ENCODE measurements at regions not wholly inside any gene's neighbourhood (a gene's known extent, or its start where the extent isn't known, plus 50 kb on each side); places are given as distances from the start of the nearest gene placed in this dataset.
"Not testable (repeated sequence)": the region's sequence is repeated elsewhere in the genome, so short reads cannot be mapped to it uniquely, and the experiment has no call there.

DNA sequence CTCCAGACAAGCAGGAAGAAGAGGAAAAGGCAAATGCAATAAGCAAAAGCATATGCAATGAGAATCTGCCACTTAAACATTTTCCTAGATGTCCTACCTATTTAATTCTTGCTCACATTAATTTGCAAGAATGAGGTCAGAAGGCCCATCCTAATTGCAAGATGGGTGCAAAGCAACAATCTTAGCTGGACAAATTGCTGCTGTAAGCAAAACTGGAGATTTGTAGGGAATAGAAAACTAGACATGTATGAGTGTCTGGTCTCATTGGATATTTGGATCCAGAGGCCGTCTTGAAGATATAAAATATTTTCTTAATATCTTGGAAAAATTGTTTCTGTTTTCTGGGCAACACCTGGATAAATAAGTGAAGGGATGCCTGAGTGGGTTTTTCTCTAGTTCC, 150.1 kb upstream of the PGR start:
- H3K4me1 Mint-ChIP-seq (ENCODE audit: low read depth), result no peaks in the 10 kb centered on the region
- no peak for DNase-seq
- intact Hi-C loops (cut with micrococcal nuclease), result no loop called here
- H3K27me3 Mint-ChIP-seq, result no peaks in the 10 kb centered on the region
- ChIA-PET POLR2A (no interaction called here), CTCF (no interaction called here)
- no peaks in the 10 kb centered on the region for H3K36me3 Mint-ChIP-seq
- peaks cover 18% of the 10 kb centered on the region for H3K9me3 Mint-ChIP-seq
- H3K4me3 Mint-ChIP-seq, result no peak overlapping the region
- H3K27ac Mint-ChIP-seq, result no peak overlapping the region

DNA sequence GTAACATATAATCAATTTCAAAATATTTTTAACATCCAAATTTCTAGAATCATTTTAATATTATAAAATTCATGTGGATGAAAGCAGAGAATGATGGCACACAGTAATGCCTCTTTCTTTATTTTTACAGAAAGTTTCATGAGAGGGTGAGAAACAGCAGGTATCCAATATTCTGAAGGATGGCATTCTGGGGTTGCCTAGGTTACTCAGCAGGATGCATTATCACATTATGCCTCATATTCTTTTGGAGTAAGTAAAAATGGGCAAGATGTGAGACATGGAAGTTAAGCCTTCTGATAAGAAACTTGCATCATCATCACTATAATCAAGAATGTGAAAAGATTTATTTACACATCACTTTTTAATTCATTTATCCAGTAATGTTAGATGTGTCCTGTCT, 148.7 kb upstream of the PGR start:
- H3K4me3 Mint-ChIP-seq, result no peak overlapping the region
- no peak for DNase-seq
- no peaks in the 10 kb centered on the region for H3K36me3 Mint-ChIP-seq
- peaks cover 18% of the 10 kb centered on the region for H3K9me3 Mint-ChIP-seq
- POLR2A ChIA-PET, result no interaction called here
- intact Hi-C loops (cut with micrococcal nuclease), result no loop called here
- H3K27ac Mint-ChIP-seq, result no peak overlapping the region
- H3K27me3 Mint-ChIP-seq, result no peaks in the 10 kb centered on the region
- CTCF ChIA-PET, result no interaction called here
- H3K4me1 Mint-ChIP-seq (ENCODE audit: low read depth), result no peaks in the 10 kb centered on the region

DNA sequence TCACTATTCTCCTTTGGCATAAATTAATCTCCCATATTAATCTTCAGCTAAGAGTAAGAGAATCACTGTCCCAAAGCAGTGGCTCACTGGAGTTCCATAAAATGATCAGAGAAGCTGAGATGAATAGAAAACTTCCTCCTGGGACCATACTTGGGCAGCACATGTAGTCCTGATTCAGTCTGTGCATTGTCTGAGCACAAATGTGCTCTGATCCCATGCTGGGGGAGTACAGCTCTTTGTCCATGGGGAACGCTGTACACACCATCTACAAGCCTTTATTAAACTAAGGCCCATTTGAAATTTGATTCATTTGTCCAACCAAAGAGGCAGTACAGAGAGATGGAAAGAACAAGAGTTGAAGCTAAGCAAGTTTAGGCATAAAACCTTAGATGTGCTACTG, 147.4 kb upstream of the PGR start:
- intact Hi-C loops (cut with micrococcal nuclease), result no loop called here
- Mint-ChIP-seq H3K4me1 (ENCODE audit: low read depth) (no peaks in the 10 kb centered on the region), H3K27ac (no peak overlapping the region), H3K4me3 (no peak overlapping the region), H3K27me3 (no peaks in the 10 kb centered on the region), H3K9me3 (peaks cover 21% of the 10 kb centered on the region), H3K36me3 (no peaks in the 10 kb centered on the region)
- ChIA-PET POLR2A (no interaction called here), CTCF (no interaction called here)
- DNase-seq, result no peak

- ChIA-PET CTCF (no interaction called here), POLR2A (no interaction called here)
- Mint-ChIP-seq H3K27ac (no peak overlapping the region), H3K36me3 (no peaks in the 10 kb centered on the region), H3K27me3 (no peaks in the 10 kb centered on the region), H3K4me1 (ENCODE audit: low read depth) (no peaks in the 10 kb centered on the region), H3K4me3 (no peak overlapping the region), H3K9me3 (peaks cover 5% of the 10 kb centered on the region)
- DNase-seq, result no peak
- intact Hi-C loops (cut with micrococcal nuclease), result no loop called here
Observed at GRCh38 chr11:101269990-101270660, 140.5 kb upstream of the PGR start.

- H3K9me3 Mint-ChIP-seq, result peaks cover 9% of the 10 kb centered on the region
- H3K27ac Mint-ChIP-seq, result no peak overlapping the region
- no peaks in the 10 kb centered on the region for H3K4me1 Mint-ChIP-seq (ENCODE audit: low read depth)
- H3K4me3 Mint-ChIP-seq, result no peak overlapping the region
- DNase-seq, result no peak
- ChIA-PET POLR2A (no interaction called here), CTCF (no interaction called here)
- intact Hi-C loops (cut with micrococcal nuclease), result no loop called here
- H3K36me3 Mint-ChIP-seq, result no peaks in the 10 kb centered on the region
- no peaks in the 10 kb centered on the region for H3K27me3 Mint-ChIP-seq
Observed at GRCh38 chr11:101269390-101269789, 139.8 kb upstream of the PGR start.

- Mint-ChIP-seq H3K9me3 (peaks cover 9% of the 10 kb centered on the region), H3K36me3 (no peaks in the 10 kb centered on the region), H3K27ac (no peak overlapping the region), H3K4me1 (ENCODE audit: low read depth) (no peaks in the 10 kb centered on the region), H3K4me3 (no peak overlapping the region), H3K27me3 (no peaks in the 10 kb centered on the region)
- no peak for DNase-seq
- ChIA-PET CTCF (interaction anchor here (0.6 kb wide), 1 partner anchor 37 kb away, joined by 3 read pairs; no protein-coding TSS in a partner anchor), POLR2A (no interaction called here)
- intact Hi-C loops (cut with micrococcal nuclease), result no loop called here
Observed at GRCh38 chr11:101267654-101268053, 138.0 kb upstream of the PGR start.

DNA sequence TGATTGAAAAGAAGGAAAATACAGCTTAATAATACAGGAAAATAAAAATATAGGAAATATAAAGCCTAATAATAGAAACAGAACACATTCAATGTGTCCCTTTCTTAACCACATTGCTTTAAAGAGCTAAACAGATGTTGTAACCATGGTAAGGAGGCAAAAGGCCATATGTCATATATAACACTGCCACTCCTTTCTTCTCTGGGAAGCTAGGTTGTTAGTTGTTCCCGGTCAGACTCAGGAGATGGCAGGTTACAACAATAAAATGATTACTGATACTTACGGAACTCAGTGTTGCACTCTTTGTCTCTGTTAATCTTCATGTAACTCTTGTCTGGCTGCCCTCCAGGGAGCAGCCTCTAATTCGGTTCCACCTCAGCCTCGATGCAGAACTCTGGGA, 134.7 kb upstream of the PGR start:
- Mint-ChIP-seq H3K9me3 (peaks cover 6% of the 10 kb centered on the region), H3K27me3 (no peaks in the 10 kb centered on the region), H3K27ac (no peak overlapping the region), H3K4me1 (ENCODE audit: low read depth) (no peaks in the 10 kb centered on the region), H3K36me3 (no peaks in the 10 kb centered on the region), H3K4me3 (no peak overlapping the region)
- DNase-seq, result no peak
- CTCF ChIA-PET, result no interaction called here
- POLR2A ChIA-PET, result no interaction called here
- intact Hi-C loops (cut with micrococcal nuclease), result no loop called here

- Mint-ChIP-seq H3K36me3 (no peaks in the 10 kb centered on the region), H3K27me3 (no peaks in the 10 kb centered on the region), H3K4me3 (no peak overlapping the region), H3K9me3 (peaks cover 6% of the 10 kb centered on the region), H3K27ac (no peak overlapping the region), H3K4me1 (ENCODE audit: low read depth) (no peaks in the 10 kb centered on the region)
- intact Hi-C loops (cut with micrococcal nuclease), result no loop called here
- ChIA-PET CTCF (no interaction called here), POLR2A (no interaction called here)
- no peak for DNase-seq
Observed at GRCh38 chr11:101262995-101263394, 133.4 kb upstream of the PGR start.

DNA sequence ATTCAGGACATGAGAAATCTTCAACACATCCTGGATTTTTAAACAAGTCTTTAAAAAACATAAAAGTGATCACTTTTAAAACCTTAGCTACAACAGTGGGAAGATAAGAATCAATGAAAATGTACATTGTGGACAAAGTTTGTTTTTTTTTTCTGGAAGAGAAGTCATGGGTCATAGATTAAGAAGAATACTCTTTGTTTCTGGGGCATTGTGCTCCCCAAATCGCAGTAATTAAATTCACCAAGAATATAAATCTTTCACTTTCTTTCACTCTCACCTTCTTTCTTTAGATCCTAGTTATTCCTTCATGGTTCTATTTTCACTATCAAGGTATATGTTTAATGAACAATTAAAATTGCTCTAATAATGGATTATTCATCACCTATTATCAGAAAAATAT, 132.6 kb upstream of the PGR start:
- no peaks in the 10 kb centered on the region for H3K4me1 Mint-ChIP-seq (ENCODE audit: low read depth)
- H3K27me3 Mint-ChIP-seq, result no peaks in the 10 kb centered on the region
- H3K27ac Mint-ChIP-seq, result no peak overlapping the region
- no peak overlapping the region for H3K4me3 Mint-ChIP-seq
- ChIA-PET CTCF (interaction anchor here (0.7 kb wide), 1 partner anchor 1404 kb away, joined by 3 read pairs; no protein-coding TSS in a partner anchor), POLR2A (no interaction called here)
- no peak for DNase-seq
- no peaks in the 10 kb centered on the region for H3K36me3 Mint-ChIP-seq
- H3K9me3 Mint-ChIP-seq, result peaks cover 6% of the 10 kb centered on the region
- intact Hi-C loops (cut with micrococcal nuclease), result no loop called here

DNA sequence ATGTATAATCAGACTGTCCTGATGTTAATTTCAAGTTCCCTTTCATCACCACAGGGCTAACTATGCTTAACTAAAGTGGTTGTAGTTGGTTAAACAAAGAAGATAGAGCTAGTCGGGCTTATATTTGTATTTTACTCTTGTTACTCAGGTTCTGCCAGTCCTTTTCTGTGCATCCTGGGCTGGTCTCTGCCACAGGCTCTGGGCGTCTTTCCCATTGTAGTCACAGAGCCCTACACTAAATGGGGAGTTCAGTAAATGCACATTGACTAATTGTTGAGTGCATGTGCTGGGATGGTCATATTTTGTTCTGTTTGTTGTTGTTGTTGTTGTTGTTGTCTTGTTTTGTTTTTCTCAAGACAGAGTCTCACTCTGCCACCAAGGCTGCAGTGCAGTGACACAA, 125.4 kb upstream of the PGR start:
- ChIA-PET POLR2A (no interaction called here), CTCF (no interaction called here)
- H3K27ac Mint-ChIP-seq, result no peak overlapping the region
- H3K4me3 Mint-ChIP-seq, result no peak overlapping the region
- no peaks in the 10 kb centered on the region for H3K36me3 Mint-ChIP-seq
- intact Hi-C loops (cut with micrococcal nuclease), result no loop called here
- no peak for DNase-seq
- no peaks in the 10 kb centered on the region for H3K27me3 Mint-ChIP-seq
- H3K4me1 Mint-ChIP-seq (ENCODE audit: low read depth), result no peaks in the 10 kb centered on the region
- peaks cover 5% of the 10 kb centered on the region for H3K9me3 Mint-ChIP-seq

DNA sequence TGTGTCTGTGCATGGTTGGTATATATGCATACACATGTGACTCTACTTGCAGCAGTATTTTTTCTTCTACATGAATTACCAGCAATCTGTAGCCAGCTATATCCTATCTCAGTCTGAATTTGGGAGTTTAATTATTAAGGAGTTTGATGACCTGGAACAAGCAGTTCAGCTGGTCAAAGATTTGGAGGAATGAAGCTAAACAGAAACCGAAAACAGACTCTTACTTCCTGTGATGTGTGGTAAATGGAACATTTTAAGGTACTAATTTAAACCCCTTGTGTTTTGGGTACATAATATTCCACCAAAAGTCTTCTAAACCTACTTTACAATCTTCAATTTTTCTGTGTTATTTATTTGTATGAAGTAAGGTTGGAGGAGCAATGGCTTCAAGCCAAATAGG, 124.4 kb upstream of the PGR start:
- ChIA-PET POLR2A (no interaction called here), CTCF (no interaction called here)
- no peaks in the 10 kb centered on the region for H3K27me3 Mint-ChIP-seq
- no peaks in the 10 kb centered on the region for H3K36me3 Mint-ChIP-seq
- no peak for DNase-seq
- intact Hi-C loops (cut with micrococcal nuclease), result no loop called here
- no peaks in the 10 kb centered on the region for H3K4me1 Mint-ChIP-seq (ENCODE audit: low read depth)
- H3K4me3 Mint-ChIP-seq, result no peak overlapping the region
- H3K9me3 Mint-ChIP-seq, result peaks cover 5% of the 10 kb centered on the region
- no peak overlapping the region for H3K27ac Mint-ChIP-seq

GRCh38 chr11:101245635-101246034, 116.0 kb upstream of the PGR start:
- H3K27me3 Mint-ChIP-seq; CTCF ChIA-PET; POLR2A ChIA-PET; H3K4me3 Mint-ChIP-seq; DNase-seq; intact Hi-C loops (cut with micrococcal nuclease); H3K36me3 Mint-ChIP-seq; H3K9me3 Mint-ChIP-seq; H3K27ac Mint-ChIP-seq; H3K4me1 Mint-ChIP-seq (ENCODE audit: low read depth): not testable (repeated sequence)

DNA sequence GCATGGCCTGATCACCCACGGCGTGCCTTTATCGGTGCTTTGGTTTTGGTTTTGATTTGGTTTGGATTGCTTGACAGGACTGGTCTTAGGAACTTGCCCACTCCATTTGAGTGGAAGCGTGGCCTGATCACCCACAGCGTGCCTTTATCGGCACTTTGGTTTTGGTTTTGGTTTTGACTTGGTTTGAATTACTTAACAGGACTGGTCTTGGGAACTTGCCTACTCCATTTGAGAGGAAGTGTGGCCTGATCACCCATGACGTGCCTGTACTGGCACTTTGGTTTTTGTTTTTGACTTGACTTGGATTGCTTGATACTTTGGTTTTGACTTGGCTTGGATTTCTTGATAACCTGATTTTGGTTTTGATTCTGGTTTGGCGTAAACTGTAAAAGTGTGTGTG, 115.5 kb upstream of the PGR start:
- H3K27ac Mint-ChIP-seq; H3K4me3 Mint-ChIP-seq; H3K4me1 Mint-ChIP-seq (ENCODE audit: low read depth); POLR2A ChIA-PET; H3K36me3 Mint-ChIP-seq; CTCF ChIA-PET; H3K27me3 Mint-ChIP-seq; H3K9me3 Mint-ChIP-seq; DNase-seq; intact Hi-C loops (cut with micrococcal nuclease): not testable (repeated sequence)

All from activated CD4-positive, alpha-beta memory T cell treated with anti-CD3 and anti-CD28 coated beads for 36 hours (primary cell).